ENCODE measurements at regions not wholly inside any gene's neighbourhood (a gene's known extent, or its start where the extent isn't known, plus 50 kb on each side); places are given as distances from the start of the nearest gene placed in this dataset.

DNA sequence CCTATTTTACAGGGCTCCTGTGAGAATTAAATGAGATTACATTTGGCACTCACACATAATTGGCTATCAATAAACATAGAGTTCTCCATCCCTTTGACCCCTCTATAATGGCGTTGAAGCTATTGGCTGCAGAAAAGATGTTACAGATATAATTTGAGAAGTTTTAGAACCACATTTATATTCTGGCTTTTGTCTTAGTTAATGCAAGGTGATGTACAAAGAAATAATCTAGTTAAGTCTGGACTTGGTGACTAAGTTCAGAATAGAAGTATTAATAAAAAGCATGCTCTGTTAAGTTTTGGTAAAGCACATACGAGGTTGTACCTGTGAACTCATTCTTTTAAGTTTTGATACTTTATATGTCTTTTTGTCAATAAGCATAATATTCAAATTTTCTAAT lies 187.1 kb upstream of the HMGA2 start:
- TF ChIP-seq POLR2AphosphoS5 (IDR thresholded peaks at IDR 0.05), result no peak
- no peak for TF ChIP-seq POLR2A (IDR thresholded peaks at IDR 0.05)
- TF ChIP-seq, protein P1, sequence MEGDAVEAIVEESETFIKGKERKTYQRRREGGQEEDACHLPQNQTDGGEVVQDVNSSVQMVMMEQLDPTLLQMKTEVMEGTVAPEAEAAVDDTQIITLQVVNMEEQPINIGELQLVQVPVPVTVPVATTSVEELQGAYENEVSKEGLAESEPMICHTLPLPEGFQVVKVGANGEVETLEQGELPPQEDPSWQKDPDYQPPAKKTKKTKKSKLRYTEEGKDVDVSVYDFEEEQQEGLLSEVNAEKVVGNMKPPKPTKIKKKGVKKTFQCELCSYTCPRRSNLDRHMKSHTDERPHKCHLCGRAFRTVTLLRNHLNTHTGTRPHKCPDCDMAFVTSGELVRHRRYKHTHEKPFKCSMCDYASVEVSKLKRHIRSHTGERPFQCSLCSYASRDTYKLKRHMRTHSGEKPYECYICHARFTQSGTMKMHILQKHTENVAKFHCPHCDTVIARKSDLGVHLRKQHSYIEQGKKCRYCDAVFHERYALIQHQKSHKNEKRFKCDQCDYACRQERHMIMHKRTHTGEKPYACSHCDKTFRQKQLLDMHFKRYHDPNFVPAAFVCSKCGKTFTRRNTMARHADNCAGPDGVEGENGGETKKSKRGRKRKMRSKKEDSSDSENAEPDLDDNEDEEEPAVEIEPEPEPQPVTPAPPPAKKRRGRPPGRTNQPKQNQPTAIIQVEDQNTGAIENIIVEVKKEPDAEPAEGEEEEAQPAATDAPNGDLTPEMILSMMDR (IDR thresholded peaks at IDR 0.05), result no peak
